IMR-90 (cell line): ENCODE measurements at regions not wholly inside any gene's neighbourhood (a gene's known extent, or its start where the extent isn't known, plus 50 kb on each side); places are given as distances from the start of the nearest gene placed in this dataset.

ENCODE experiments used
- ATAC-seq: fragments of 200-7000 bp; cut with Tn5 transposase; 2 replicates; pipeline ENCODE4 v1.9.1; 2020; ENCODE audit warnings: low read depth, mild to moderate bottlenecking, moderate library complexity
- BruUV-seq: library from RNA; stranded (reverse); fragments of 400-500 nt; replicated peaks from 2 replicates; lab custom pipeline; 2021; lab: Mats Ljungman, UMichigan
- CTCF ChIA-PET: fragments of 300-600 bp; formaldehyde crosslinking; extraction: SDS; loops from one replicate; lab custom pipeline; 2021; ENCODE audit warnings: antibody characterized with exemption; lab: Yijun Ruan, JAX
- POLR2A ChIA-PET: fragments of 300-600 bp; sonication (Branson Sonifier 250); formaldehyde crosslinking; loops from one replicate; lab custom pipeline; 2022; ENCODE audit warnings: antibody characterized with exemption; ENCODE audit not compliant: unreplicated experiment; lab: Charles Lee
- DNase-seq: peaks from one replicate; pipeline ENCODE4 v3.0.0; 2013
- H2AFZ ChIP-seq: replicated peaks from 2 replicates; pipeline ENCODE3; 2013; ENCODE audit warnings: low read length, mild to moderate bottlenecking; ENCODE audit not compliant: poor library complexity
- H2AK5ac ChIP-seq: 2 replicates; pipeline ENCODE4 v1.6.1; 2013; ENCODE audit warnings: low read depth, low read length, inconsistent platforms
- H2AK9ac ChIP-seq: replicated peaks from 2 replicates; pipeline ENCODE3; 2013; ENCODE audit warnings: mild to moderate bottlenecking, low read depth, low read length, moderate library complexity; ENCODE audit not compliant: poor library complexity
- H2BK120ac ChIP-seq: 2 replicates; pipeline ENCODE4 v1.6.1; 2013; ENCODE audit warnings: low read depth, low read length, inconsistent platforms
- H2BK15ac ChIP-seq: 3 replicates; pipeline ENCODE4 v1.6.1; 2013; ENCODE audit warnings: low read depth, low read length, inconsistent platforms
- H2BK20ac ChIP-seq: 2 replicates; pipeline ENCODE4 v1.6.1; 2013; ENCODE audit warnings: low read depth, mild to moderate bottlenecking, inconsistent platforms, low read length, moderate library complexity
- H2BK5ac ChIP-seq: 2 replicates; pipeline ENCODE4 v1.6.1; 2013; ENCODE audit warnings: mild to moderate bottlenecking, low read depth, low read length, inconsistent platforms; ENCODE audit not compliant: poor library complexity, severe bottlenecking
- H3K14ac ChIP-seq: replicated peaks from 2 replicates; pipeline ENCODE4 v1.6.1; 2013; ENCODE audit warnings: low read depth, low read length, inconsistent platforms
- H3K18ac ChIP-seq: 2 replicates; pipeline ENCODE4 v1.6.1; 2013; ENCODE audit warnings: low read depth, low read length, control low read depth
- H3K23ac ChIP-seq: 2 replicates; pipeline ENCODE4 v1.6.1; 2013; ENCODE audit warnings: low read depth, low read length, inconsistent platforms
- H3K27ac ChIP-seq: 2 replicates; pipeline ENCODE4 v1.5.1; 2013; ENCODE audit warnings: mild to moderate bottlenecking, control low read depth, low read length; ENCODE audit not compliant: insufficient read depth
- H3K27me3 ChIP-seq: 2 replicates; pipeline ENCODE4 v1.6.1; 2013; ENCODE audit warnings: low read length; ENCODE audit not compliant: control insufficient read depth, insufficient read depth
- H3K36me3 ChIP-seq: 2 replicates; pipeline ENCODE4 v1.6.1; 2013; ENCODE audit warnings: low read length, mixed read lengths; ENCODE audit not compliant: control insufficient read depth, insufficient read depth
- H3K4ac ChIP-seq: 2 replicates; pipeline ENCODE4 v1.6.1; 2013; ENCODE audit warnings: low read depth, low read length, inconsistent platforms
- H3K4me1 ChIP-seq: 2 replicates; pipeline ENCODE4 v1.6.1; 2013; ENCODE audit warnings: low read length, mixed read lengths; ENCODE audit not compliant: control insufficient read depth, insufficient read depth
- H3K4me2 ChIP-seq: 2 replicates; pipeline ENCODE4 v1.6.1; 2013; ENCODE audit warnings: low read depth, mild to moderate bottlenecking, control low read depth, low read length, moderate library complexity
- H3K4me3 ChIP-seq: 2 replicates; pipeline ENCODE4 v1.5.1; 2013; ENCODE audit warnings: low read depth, mild to moderate bottlenecking, control low read depth, low read length, moderate library complexity; ENCODE audit not compliant: insufficient read depth
- H3K56ac ChIP-seq: 2 replicates; pipeline ENCODE4 v1.6.1; 2013; ENCODE audit warnings: low read length, inconsistent platforms; ENCODE audit not compliant: insufficient read depth; ENCODE audit errors: extremely low read depth
- H3K79me1 ChIP-seq, 2 experiments: 2 replicates each; pipeline ENCODE4 v1.6.1; 2013; ENCODE audit warnings: low read length in 2 of 2, inconsistent platforms in 1 of 2, low read depth in 1 of 2
- H3K9ac ChIP-seq: 2 replicates; pipeline ENCODE4 v1.6.1; 2013; ENCODE audit warnings: low read depth, low read length, control low read depth
- H3K9me1 ChIP-seq: 2 replicates; pipeline ENCODE4 v1.6.1; 2013; ENCODE audit warnings: low read length, inconsistent platforms; ENCODE audit not compliant: insufficient read depth
- H3K9me3 ChIP-seq: 2 replicates; pipeline ENCODE4 v1.6.1; 2013; ENCODE audit warnings: low read length; ENCODE audit not compliant: control insufficient read depth, insufficient read depth
- H4K20me1 ChIP-seq: 2 replicates; pipeline ENCODE4 v1.6.1; 2013; ENCODE audit warnings: low read length, inconsistent platforms; ENCODE audit not compliant: insufficient read depth
- H4K5ac ChIP-seq: 2 replicates; pipeline ENCODE4 v1.6.1; 2013; ENCODE audit warnings: mild to moderate bottlenecking, low read depth, low read length, control low read depth
- H4K8ac ChIP-seq, 2 experiments: 2 replicates each; pipeline ENCODE4 v1.6.1; 2013; ENCODE audit warnings: low read depth in 2 of 2, low read length in 2 of 2, control low read depth in 1 of 2, inconsistent platforms in 1 of 2
- H4K91ac ChIP-seq: 2 replicates; pipeline ENCODE4 v1.6.1; 2013; ENCODE audit warnings: low read depth, low read length, inconsistent platforms; ENCODE audit not compliant: insufficient read depth
- BHLHE40 ChIP-seq: fragments of 150-350 bp; IDR thresholded peaks from 2 replicates; pipeline ENCODE4 v1.6.1; 2016; ENCODE audit warnings: mild to moderate bottlenecking, low read depth, low read length
- CHD1 ChIP-seq: IDR thresholded peaks from 2 replicates; pipeline ENCODE4 v1.6.1; 2012; ENCODE audit warnings: low read depth, low read length, improper control_type of control experiment
- FOS ChIP-seq: fragments of 150-350 bp; IDR thresholded peaks from 2 replicates; pipeline ENCODE4 v1.6.1; 2016; ENCODE audit warnings: low read depth, low read length
- NFE2L2 ChIP-seq: fragments of 150-350 bp; IDR thresholded peaks from 2 replicates; pipeline ENCODE4 v1.6.1; 2016; ENCODE audit warnings: low read depth, mild to moderate bottlenecking, low read length
- POLR2A ChIP-seq: IDR thresholded peaks from 2 replicates; pipeline ENCODE4 v1.6.1; 2012; ENCODE audit warnings: mild to moderate bottlenecking, low read depth, low read length
- RCOR1 ChIP-seq: IDR thresholded peaks from 2 replicates; pipeline ENCODE4 v1.6.1; 2012; ENCODE audit warnings: mild to moderate bottlenecking, low read length, improper control_type of control experiment; ENCODE audit not compliant: insufficient replicate concordance
- RFX5 ChIP-seq: IDR thresholded peaks from 2 replicates; pipeline ENCODE4 v1.8.0; 2012; ENCODE audit warnings: low read depth, mild to moderate bottlenecking, low read length, moderate library complexity
- SMC3 ChIP-seq: fragments of 150-350 bp; IDR thresholded peaks from 2 replicates; pipeline ENCODE4 v1.6.1; 2016; ENCODE audit warnings: low read depth, mild to moderate bottlenecking, antibody characterized with exemption, low read length, moderate library complexity
- WGBS, 2 experiments: methylation state at CpG; one replicate each; pipeline versions ENCODE4 v1.1.5 to v1.1.7; 2013; ENCODE audit warnings: missing lambda C conversion rate in 2 of 2; ENCODE audit not compliant: insufficient read length in 1 of 2; ENCODE audit errors: extremely low coverage in 2 of 2; 5-methylcytosine and 5-hydroxymethylcytosine counted together
- dilution Hi-C: fragments of 300-500 bp; cut with HindIII; formaldehyde crosslinking; loops from one replicate; pipeline ENCODE4 v1.14.3; 2018; ENCODE audit warnings: low sequenced_read_pairs; ENCODE audit not compliant: unreplicated experiment
- in situ Hi-C: fragments of 300-500 bp; cut with MboI; formaldehyde crosslinking; loops from 3 replicates; pipeline ENCODE4 v1.14.3; 2019; ENCODE audit warnings: low sequenced_read_pairs, inconsistent platforms, mixed read lengths
- intact Hi-C: fragments of 100-400 bp; cut with micrococcal nuclease; formaldehyde crosslinking; loops from 2 replicates; pipeline ENCODE4 v1.10.0; 2022
- TF ChIP-seq, protein P1 (sequence below): conservative IDR thresholded peaks from 2 replicates; pipeline ENCODE4 v1.5.1; 2012; ENCODE audit warnings: mild to moderate bottlenecking, low read depth, low read length, improper control_type of control experiment
- TF ChIP-seq, protein P2 (sequence below): fragments of 150-350 bp; IDR thresholded peaks from 2 replicates; pipeline ENCODE4 v1.6.1; 2017; ENCODE audit warnings: mild to moderate bottlenecking, antibody characterized with exemption, low read length, low read depth
- TF ChIP-seq, protein P3 (sequence below): fragments of 150-350 bp; IDR thresholded peaks from 2 replicates; pipeline ENCODE4 v1.6.1; 2016; ENCODE audit warnings: low read depth, mild to moderate bottlenecking, low read length, moderate library complexity, borderline replicate concordance

DNA sequence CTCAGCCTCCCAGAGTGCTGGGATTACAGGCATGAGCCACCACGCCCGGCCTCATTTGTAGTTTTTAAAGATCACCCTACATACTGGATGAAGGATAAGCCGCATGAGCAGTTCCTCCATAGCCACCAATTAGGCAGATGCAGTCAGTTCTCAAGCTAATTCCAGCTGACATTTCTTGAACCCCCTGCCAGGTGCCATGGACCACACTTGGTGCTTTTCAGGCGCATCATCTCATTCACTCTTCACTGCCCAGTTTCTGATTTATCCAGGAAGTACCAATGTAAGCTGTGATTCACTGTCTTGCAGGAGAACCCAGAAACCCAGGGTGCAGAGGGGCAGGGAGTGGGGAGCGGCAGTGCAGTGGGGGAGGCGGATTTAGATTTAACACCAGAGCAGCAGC is 56.5 kb upstream of the RASA2 start:
- Histone ChIP-seq H3K9me1 (peaks cover 29% of the 10 kb centered on the region), H3K9ac (no peak overlapping the region), H3K27ac (no peak overlapping the region), H2AK5ac (peak overlapping the region; percentile 39), H3K4me1 (peaks cover 33% of the 10 kb centered on the region), H3K56ac (no peak overlapping the region), H2BK120ac (no peak overlapping the region), H4K8ac (peak overlapping the region in 1 of 2 experiments; percentile 0; a peak in 1 of 4 replicates), H2BK5ac (peak overlapping the region; percentile 5), H2BK20ac (no peak overlapping the region), H2AK9ac (no peak overlapping the region), H3K27me3 (no peaks in the 10 kb centered on the region), H3K9me3 (no peaks in the 10 kb centered on the region), H3K4me2 (no peak overlapping the region), H4K5ac (0 out of 2 replicates have a peak overlapping the region, but pooled peaks have one; percentile 25), H2AFZ (no peak overlapping the region), H3K18ac (no peak overlapping the region), H3K14ac (no peak overlapping the region; the same call in 1 of the 2 replicates), H3K4me3 (no peak overlapping the region), H2BK15ac (no peak overlapping the region), H3K79me1 (peaks cover 46 to 81% of the 10 kb centered on the region in 2 experiments), H3K23ac (peak overlapping the region; percentile 29; the same call in 1 of the 2 replicates), H4K20me1 (peaks cover 3% of the 10 kb centered on the region; the same call in 1 of the 2 replicates), H3K4ac (0 out of 2 replicates have a peak overlapping the region, but pooled peaks have one; percentile 15), H3K36me3 (peaks cover 44% of the 10 kb centered on the region), H4K91ac (no peak overlapping the region)
- DNase-seq (no peak), ATAC-seq (no peak)
- no TSS peak for BruUV-seq
- dilution Hi-C loops = no loop called here
- in situ Hi-C loops = no loop called here
- intact Hi-C loops = no loop called here
- POLR2A ChIA-PET = no interaction called here
- CTCF ChIA-PET = interaction anchor here (0.8 to 1.5 kb wide), 2 partner anchors 12 to 22 kb away, joined by 3 to 8 read pairs; no protein-coding TSS in a partner anchor
- WGBS, 2 experiments = 90% methylated on average over 2 of the region's 6 CpGs; no CpG with 5 or more reads in 1 of the 2 experiments
- TF ChIP-seq, protein P1, sequence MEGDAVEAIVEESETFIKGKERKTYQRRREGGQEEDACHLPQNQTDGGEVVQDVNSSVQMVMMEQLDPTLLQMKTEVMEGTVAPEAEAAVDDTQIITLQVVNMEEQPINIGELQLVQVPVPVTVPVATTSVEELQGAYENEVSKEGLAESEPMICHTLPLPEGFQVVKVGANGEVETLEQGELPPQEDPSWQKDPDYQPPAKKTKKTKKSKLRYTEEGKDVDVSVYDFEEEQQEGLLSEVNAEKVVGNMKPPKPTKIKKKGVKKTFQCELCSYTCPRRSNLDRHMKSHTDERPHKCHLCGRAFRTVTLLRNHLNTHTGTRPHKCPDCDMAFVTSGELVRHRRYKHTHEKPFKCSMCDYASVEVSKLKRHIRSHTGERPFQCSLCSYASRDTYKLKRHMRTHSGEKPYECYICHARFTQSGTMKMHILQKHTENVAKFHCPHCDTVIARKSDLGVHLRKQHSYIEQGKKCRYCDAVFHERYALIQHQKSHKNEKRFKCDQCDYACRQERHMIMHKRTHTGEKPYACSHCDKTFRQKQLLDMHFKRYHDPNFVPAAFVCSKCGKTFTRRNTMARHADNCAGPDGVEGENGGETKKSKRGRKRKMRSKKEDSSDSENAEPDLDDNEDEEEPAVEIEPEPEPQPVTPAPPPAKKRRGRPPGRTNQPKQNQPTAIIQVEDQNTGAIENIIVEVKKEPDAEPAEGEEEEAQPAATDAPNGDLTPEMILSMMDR = no peak
- TF ChIP-seq NFE2L2 (no peak), FOS (no peak), CHD1 (no peak), BHLHE40 (no peak), POLR2A (no peak), RCOR1 (no peak), RFX5 (no peak), SMC3 (no peak)
- TF ChIP-seq, protein P2, sequence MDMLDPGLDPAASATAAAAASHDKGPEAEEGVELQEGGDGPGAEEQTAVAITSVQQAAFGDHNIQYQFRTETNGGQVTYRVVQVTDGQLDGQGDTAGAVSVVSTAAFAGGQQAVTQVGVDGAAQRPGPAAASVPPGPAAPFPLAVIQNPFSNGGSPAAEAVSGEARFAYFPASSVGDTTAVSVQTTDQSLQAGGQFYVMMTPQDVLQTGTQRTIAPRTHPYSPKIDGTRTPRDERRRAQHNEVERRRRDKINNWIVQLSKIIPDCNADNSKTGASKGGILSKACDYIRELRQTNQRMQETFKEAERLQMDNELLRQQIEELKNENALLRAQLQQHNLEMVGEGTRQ = no peak
- TF ChIP-seq, protein P3, sequence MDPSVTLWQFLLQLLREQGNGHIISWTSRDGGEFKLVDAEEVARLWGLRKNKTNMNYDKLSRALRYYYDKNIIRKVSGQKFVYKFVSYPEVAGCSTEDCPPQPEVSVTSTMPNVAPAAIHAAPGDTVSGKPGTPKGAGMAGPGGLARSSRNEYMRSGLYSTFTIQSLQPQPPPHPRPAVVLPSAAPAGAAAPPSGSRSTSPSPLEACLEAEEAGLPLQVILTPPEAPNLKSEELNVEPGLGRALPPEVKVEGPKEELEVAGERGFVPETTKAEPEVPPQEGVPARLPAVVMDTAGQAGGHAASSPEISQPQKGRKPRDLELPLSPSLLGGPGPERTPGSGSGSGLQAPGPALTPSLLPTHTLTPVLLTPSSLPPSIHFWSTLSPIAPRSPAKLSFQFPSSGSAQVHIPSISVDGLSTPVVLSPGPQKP = no peak
